HG03066 (cell line): ENCODE measurements at regions not wholly inside any gene's neighbourhood (a gene's known extent, or its start where the extent isn't known, plus 50 kb on each side); places are given as distances from the start of the nearest gene placed in this dataset.

ENCODE experiments used
- ATAC-seq: cut with Tn5 transposase; IDR thresholded peaks from one replicate; pipeline ENCODE4 v1.9.1; 2021; ENCODE audit warnings: low read depth; ENCODE audit not compliant: unreplicated experiment

- no peak for ATAC-seq
These were observed 258.3 kb upstream of the SALL3 start for GRCh38 chr18:78721238-78721875.

DNA sequence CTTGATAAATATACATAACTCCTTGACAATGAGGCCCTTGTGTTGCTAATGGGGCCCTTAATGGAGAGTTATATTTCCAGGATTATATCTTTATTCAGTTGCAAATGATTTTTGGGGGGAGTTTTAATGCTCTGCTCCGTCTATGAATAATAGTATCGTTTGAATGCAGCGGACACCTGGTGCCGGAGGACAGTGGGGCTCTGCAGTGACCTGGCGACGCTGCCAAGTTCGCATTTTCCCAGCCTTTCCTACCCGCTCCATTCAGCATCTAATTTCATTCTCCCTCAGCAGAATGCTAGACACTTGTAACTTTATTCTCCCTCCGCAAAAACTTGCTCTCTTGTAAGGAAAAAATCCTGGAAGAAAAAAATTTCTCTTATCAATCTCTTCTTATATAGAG, 257.6 kb upstream of the SALL3 start:
- ATAC-seq: no peak

- no peak for ATAC-seq
These were observed 257.2 kb upstream of the SALL3 start for GRCh38 chr18:78722386-78722785.

GRCh38 chr18:78722929-78723710, 256.5 kb upstream of the SALL3 start:
- no peak for ATAC-seq

- ATAC-seq: no peak
These were observed 255.3 kb upstream of the SALL3 start for GRCh38 chr18:78724214-78724914.

DNA sequence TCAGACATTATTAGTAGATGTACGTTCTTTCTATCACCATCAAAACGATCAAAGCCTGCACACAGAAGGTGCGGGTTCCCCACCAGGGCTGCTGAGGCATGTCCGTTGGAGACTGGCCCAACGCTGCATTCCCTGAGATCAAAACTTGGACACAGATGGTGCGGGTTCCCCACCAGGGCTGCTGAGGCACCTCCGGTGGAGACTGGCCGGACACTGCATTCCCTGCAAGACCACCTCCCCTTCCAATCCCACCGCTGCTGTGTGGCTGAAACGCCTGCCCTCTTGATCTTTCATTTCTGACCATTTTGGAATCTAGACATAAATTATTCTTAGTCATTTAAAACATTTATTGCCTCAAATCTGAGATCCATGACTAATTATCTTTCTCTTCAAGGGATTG, 254.2 kb upstream of the SALL3 start:
- no peak for ATAC-seq

DNA sequence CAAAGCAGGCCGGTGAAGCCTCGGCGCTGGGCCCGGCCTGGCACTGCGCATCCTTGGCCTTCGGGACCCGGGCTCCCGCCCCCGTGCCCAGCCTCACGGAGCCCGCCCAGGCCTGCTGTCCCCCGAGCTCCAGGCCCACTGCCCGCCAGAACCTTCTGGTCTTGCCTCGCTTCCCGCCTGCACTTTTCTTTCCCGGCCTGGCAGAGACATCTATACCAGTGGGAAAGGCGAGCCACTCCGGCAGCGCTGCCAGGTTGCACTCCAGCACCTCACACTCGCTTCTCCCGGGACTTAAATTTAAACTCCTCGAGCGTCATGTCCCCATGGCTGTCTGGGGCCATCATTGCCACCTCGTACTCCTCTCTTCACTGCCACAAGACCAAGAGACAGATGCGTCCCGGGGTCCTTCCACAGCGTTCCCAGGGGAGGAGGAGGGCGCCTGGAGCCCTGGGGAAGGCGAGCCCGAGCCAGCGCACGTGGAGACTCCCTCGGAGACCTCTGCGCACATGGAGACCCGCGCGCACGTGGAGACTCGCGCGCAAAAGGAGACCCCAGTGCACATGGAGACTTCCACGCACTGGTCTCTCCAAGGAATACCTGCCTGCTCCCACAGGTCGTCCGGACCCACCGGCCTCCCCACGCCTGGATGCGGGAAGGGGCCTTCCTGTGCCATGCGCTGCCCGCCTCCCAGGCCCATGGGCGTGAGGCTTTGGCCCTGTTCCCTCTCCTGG, 253.1 kb upstream of the SALL3 start:
- ATAC-seq: no peak

- no peak for ATAC-seq
These were observed 252.4 kb upstream of the SALL3 start for GRCh38 chr18:78727057-78727739.

DNA sequence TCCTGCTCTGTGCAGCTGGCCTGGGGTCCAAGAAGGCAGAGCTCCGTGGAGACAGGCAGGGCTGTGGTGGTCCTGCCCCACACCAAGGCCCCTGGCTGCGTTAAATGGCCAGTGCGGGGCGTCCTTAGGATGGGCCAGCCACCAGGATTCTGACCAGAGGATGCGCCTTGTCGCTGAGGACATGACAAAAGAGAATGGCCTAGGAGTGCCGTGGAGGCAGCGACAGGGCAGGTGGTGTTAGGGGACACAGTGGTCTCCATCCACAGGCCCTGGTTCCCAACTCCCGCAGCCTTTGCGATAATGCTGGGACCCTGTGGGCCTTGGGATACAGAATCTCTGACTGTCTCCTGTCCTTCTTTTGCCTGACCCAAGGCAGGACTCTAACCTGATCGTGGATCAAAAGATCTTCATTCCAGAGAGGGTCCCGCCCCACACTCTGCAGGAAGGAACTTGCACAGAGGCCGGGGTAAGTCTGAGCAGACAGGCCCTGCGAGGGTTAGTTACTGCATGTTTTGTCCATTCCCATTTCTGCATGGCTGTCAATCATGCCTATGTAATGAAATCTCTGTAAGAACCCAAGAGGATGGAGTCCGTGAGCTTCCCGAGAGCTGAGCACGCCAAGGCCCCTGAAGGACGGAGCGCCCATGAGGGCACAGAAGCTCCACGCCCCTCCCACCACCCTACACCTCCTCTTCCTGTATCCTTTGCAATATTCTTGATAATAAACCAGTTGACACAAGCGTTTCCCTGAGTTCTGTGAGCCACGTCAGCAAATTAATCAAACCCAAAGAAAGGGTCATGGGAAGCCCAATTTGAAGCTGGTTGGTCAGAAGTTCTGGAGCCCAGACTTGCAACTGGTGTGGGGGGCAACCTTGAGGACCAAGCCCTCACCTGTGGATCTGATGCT, 251.5 kb upstream of the SALL3 start:
- no peak for ATAC-seq

DNA sequence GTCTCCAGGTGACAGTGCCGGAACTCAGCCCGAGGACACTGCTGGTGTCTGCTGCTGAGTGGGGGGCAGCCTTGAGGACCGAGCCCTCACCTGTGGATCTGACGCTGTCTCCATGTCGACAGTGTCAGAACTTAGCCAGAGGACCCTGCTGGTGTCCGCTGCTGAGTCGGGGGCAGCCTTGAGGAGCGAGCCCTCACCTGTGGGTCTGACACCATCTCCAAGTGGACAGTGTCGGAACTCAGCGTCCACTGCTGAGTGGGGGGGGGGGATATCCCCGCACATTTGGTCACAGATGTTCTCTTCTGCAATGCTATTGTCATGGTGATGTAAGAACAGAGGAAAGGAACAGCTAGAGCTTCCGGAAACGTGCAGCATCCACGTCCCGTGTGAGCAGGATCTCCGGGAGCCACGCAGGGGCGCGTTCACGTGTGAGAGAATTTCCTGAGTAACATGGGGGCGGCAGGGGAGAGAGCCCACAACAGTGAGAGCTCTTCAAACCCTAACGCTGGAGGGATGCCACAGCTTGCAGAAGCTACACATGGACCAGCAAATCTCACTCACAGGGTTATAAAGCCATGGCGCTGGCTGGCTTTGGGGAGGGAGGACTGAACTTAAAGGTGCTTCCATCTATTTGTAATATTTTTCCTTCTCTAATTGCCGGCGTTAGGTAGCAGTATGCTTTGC, 250.7 kb upstream of the SALL3 start:
- no peak for ATAC-seq

DNA sequence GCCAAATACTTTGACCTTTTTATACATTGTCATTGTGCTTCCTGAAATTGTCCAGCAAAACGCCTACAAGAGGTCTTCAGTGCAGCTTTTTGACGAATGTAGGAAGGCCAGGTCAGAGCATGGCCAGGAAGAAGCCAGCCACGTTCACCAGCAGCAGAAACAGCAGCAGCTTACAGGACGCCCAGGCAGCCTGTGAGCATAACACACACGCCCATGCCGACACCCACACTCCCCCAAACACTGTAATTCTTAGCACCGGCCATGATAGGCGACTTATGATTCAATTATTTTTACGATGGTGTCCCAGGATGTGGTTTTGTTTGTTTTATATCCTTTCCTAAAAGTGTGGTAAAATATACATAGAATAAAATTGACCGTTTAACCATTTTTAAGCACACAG, 249.1 kb upstream of the SALL3 start:
- no peak for ATAC-seq

GRCh38 chr18:78731016-78731397, 248.6 kb upstream of the SALL3 start:
- no peak for ATAC-seq

GRCh38 chr18:78731398-78732032, 248.1 kb upstream of the SALL3 start:
- no peak for ATAC-seq

- no peak for ATAC-seq
These were observed 247.1 kb upstream of the SALL3 start for GRCh38 chr18:78732273-78733210.

GRCh38 chr18:78733762-78734613, 245.6 kb upstream of the SALL3 start:
- no peak for ATAC-seq

GRCh38 chr18:78734614-78734945, 245.0 kb upstream of the SALL3 start:
- ATAC-seq: no peak
